ENCODE measurements at regions not wholly inside any gene's neighbourhood (a gene's known extent, or its start where the extent isn't known, plus 50 kb on each side); places are given as distances from the start of the nearest gene placed in this dataset.
"Not testable (repeated sequence)": the region's sequence is repeated elsewhere in the genome, so short reads cannot be mapped to it uniquely, and the experiment has no call there.

DNA sequence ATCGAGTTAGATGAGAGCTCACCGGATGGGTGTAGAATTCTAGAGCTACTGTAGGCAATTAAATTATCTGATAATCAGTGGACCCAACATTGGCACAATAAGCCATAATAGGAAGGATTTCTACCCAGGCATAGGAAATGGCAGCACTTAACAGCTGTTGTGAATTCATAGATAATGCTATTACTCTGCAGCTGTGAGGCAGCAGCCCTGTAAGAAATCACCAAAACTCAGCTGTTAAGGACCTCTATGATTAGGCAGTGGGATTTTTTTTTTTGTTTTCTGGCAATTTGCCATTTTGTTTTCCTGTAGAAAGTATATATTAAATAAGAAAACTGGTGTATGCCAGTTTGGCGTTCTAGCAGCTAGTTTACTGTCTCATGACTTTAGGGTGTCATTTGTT lies 609.1 kb upstream of the SLC35B3 start:
- DNase-seq: no peak

DNA sequence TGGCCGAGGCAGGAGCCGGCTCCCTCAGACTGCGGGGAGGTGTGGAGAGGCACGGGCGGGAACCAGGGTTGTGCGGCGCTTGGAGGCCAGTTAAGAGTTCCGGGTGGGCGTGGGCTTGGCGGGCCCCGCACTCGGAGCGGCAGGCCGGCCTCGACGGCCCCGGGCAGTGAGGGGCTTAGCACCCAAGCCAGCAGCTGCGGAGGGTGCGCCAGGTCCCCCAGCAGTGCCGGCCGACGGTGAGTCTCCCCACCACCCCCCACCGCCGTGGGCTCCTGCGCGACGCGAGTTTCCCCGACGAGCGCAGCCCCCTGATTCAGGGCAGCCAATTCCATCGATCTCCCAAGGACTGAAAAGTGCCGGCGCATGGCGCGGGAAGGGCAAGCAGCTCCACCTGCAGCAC lies 605.4 kb upstream of the SLC35B3 start:
- no peak for DNase-seq

DNA sequence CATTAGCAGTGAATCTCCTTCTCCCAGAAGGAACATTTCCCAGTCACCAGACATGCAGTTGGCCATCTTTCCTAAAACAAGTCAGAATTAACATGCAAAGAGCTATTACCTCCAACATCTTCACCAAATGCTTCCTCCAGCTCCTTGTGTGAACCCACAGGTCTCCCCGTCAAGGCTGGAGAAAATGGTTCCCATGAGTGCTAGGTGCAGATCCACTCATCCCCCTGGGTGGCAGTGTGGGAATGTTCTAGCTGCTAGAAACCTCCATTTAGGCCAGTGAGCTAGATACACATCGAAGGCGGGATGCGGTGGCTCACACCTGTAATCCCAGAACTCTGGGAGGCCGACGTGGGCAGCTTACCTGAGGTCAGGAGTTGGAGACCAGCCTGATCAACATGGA lies 603.9 kb upstream of the SLC35B3 start:
- DNase-seq: no peak

DNA sequence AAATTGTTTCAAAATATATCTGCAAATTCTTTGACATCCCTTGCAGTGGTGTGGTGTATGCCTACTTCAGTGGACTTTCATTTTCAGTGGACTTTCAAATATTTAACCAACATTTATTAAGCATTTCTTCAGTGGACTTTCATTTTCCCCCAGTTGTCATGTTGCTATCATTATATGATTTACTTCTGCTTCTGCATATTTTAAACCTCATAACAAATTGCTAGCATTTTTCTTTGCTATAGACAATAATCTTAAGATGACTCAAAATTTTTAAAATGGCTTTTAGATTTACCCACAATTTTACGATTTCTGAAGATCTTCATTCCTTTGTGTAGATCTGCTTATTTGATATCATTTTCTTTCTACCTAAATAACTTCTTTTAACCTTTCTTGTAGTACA lies 592.7 kb upstream of the SLC35B3 start:
- no peak for DNase-seq

DNA sequence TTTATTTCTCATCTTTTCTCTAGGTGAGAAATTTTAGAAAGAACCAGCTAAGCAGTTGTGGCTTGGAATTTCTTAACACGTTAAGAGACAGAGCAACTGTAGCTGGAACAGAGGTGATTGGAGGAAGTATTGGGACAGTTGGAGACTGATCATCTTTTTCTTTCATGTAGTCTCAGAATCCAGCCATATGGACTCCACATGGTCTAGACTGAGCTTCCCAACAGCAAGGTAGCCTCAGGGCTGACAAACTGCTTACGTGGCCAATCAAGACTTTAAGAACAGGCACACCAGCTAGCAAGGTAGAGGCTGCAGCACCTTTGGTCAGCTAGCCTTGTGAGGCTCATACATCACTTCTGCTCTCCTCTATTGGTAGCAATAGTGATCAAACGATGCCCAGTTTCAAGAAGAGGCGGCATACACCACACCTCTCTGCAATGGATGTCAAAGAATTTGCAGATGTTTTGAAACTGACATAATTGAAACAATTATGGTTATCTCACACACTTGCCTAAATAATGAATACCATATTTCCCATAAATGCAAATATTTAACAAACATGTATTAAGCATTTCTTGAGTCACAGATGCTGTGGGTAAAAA lies 590.5 kb upstream of the SLC35B3 start:
- no peak for DNase-seq

DNA sequence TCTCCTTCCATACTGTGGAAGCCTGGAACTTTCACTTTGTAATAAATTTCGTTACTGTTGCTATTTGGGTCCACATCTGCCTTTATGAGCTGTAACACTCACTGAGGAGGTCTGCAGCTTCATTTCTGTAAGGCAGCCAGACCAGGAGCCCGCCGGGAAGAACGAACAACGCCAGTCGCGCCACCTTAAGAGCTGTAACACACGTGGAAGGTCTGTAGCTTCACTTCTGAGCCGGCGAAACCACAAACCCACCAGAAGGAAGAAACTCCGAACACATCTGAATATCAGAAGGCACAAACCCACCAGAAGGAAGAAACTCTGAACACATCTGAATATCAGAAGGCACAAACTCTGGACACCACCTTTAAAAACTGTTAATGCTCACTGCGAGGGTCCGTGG lies 589.9 kb upstream of the SLC35B3 start:
- DNase-seq: no peak

DNA sequence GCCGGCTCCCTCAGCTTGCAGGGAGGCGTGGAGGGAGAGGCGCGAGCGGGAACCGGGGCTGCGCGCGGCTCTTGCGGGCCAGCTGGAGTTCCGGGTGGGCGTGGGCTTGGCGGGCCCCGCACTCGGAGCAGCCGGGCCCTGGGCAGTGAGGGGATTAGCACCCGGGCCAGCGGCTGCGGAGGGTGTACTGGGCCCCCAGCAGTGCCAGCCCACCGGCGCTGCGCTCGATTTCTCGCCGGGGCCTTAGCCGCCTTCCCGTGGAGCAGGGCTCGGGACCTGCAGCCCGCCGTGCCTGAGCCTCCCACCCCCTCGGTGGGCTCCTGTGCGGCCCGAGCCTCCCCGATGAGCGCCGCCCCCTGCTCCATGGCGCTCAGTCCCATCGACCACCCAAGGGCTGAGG lies 588.9 kb upstream of the SLC35B3 start:
- not testable (repeated sequence) for DNase-seq

DNA sequence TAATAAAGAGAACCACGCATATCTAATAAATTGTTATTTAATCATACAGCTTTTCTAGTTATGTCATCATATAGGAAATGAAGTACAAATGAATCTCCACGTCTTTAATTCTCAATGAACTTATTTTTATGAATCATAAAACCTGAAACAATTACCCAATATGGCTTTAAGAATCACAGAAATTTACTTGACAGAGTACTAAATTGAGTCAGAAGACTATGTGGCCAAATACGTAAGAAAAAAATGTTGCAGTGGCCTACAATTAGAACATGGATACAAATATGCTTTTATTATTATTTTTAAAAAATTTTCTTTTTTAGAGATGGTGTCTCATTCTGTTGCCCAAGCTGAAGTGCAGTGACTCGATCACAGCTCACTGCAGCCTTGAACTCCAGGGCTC lies 584.7 kb upstream of the SLC35B3 start:
- DNase-seq: no peak

DNA sequence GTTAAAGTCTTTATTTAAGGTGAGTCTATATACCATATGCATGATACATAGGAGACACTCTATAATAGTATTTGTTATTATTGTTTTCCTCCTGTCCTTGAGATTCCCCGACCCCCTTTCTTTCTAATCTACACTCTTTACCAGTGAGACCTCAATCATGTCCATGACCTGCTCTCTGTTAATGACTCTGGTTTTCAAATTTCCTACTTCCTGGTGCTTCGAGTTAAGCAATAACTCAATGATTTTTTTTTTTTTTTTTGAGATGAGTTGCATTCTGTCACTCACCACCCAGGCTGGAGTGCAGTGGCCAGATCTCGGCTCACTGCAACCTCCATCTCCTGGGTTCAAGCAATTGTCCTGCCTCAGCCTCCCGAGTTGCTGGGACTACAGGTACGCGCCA lies 574.6 kb upstream of the SLC35B3 start:
- no peak for DNase-seq

DNA sequence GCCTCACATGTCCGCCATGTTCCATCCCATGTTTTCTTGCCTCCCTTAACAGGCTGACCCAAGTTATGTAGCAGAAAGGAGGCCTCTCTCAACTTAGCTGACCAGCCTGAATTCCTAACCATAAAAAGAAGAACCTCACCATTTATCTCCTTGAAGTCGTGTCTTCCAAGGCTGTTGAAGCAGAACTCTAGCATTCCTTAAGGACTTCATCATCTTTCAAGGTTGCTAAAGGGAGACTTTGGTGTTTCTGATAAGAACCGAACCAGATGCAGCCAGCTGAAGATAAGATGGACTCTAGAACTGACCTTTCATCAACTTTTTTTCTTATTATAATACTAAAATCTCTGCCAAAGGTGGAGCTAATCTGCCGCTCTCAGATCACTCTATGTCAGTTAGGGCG lies 571.7 kb upstream of the SLC35B3 start:
- no peak for DNase-seq

DNA sequence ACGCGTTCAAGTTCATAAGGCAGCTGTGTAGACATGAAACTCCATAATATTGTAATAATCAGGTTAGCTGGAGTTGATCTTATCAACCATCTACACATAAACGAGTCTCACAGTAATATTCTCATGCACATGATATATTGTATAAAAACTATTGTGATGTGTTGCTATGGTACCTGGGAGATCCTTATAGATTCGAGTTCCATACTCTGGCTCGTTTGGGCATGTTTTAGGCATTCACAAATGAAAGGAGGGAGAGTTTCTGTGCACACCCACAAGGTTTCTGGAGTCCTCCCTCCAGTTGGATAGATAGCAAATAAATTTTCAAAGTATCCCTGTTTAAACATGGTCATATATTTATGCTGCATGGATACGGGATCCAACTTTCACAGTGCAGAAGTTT lies 567.5 kb upstream of the SLC35B3 start:
- DNase-seq: no peak

DNA sequence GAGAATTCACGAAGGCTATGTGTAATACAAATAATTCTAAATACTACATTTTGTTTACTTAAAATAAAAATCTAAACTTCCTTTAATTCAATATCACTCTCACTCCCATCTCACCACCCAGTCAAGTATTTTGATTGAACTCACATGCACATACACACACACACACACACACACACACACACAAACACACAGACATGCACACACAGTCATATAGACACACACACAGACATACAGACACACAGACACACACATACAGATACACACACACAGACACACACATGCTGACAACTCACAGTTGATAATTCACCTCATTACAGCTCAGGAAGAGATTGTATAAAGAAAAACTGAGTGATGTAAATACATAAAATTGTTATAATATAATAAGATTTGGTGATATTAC lies 559.8 kb upstream of the SLC35B3 start:
- no peak for DNase-seq

DNA sequence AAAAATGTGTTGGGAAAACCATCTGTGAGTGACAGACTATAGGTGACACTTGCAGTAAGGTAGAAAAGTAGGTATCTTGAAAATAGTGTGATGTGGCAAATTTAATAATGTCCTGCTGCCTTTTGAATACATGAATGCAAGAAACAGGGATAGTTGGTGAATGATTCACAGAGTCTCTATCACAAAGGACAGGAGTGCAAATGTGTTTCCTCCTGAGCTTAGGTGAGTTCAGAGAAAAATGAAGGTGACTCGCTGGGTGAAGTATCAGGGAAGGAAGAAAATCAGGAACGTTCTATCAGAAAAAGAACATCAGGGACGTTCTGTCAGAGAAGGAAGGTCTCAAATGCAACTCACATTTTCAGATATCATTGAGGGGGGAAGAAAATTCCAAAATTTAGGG lies 557.8 kb upstream of the SLC35B3 start:
- no peak for DNase-seq

DNA sequence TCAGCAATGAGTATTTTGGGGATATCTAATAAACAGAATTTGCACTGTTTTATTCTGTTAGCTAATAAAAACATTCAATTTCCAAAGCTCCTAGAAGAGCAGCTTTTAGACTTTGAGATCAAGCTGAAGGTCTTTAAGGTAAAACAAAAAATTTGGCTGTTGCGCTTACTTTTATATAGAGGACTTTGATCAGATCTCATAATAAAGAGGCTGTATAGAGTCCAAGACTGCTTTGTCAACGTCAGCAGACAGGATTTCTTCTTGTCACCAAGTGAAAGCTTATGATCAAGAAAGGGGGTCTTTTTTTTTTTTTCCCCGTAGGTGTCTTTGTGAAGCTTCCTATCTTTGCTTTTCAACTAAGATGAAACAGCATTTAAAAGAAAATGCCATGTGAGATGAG lies 556.5 kb upstream of the SLC35B3 start:
- no peak for DNase-seq

DNA sequence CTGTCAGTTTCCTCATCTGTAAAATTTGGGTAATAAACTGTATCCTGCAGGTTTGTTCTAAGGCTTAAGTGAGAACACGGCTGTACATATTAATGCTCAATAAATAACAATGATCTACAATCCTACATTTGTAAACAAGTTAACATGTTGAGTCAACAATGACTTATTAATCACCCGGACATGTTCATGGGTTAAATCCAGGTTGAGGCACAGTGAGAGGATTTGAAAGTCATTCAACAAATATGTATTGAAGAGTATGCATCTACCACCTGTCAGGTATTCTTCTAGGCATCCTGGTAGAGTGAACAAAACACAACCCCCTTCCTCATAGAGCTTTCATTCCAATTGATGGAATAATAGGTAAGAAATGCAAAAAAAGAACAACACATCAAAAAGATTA lies 554.7 kb upstream of the SLC35B3 start:
- DNase-seq: no peak

DNA sequence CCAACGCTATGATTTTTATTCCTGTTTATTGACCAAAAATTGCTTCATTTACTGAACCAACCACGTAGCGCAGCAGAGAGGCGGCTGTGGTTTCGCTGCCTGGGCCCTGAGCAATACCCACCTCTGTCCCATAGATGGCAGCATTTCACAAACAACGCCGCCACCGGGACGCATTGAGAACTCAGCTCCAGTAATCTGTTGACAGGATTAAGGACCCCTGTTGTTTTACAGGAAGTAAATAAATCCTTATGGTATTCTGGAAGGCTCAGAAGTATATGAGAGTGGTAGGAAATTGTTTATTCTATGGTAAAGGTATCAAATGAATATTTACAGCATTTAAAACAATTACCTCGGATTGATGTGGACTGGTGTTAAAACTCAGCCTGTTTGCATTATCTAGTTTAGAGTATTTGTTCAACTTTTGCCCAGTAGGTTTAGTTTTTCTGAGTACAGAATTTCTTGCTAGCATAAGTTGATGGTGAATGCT lies 547.9 kb upstream of the SLC35B3 start:
- DNase-seq: peak; percentile 49

DNA sequence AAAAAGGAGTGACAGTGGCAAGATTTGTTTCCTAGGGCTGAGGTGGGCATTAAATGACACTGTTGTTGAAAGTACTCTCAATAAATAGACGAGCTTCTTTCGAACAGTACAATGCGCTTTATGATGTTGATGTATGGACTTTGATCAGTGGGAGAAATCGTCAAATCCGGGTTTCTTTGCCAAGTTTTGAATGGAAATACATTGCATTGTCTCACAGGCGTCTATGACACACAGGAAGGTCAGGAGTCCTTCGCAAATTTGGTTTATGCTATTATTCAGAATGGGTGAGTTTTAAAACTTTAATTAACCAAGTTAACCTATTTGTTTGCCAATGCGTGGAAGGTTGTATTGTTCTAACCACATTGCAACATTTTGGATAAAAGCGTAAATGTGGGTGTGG lies 547.3 kb upstream of the SLC35B3 start:
- DNase-seq: no peak

DNA sequence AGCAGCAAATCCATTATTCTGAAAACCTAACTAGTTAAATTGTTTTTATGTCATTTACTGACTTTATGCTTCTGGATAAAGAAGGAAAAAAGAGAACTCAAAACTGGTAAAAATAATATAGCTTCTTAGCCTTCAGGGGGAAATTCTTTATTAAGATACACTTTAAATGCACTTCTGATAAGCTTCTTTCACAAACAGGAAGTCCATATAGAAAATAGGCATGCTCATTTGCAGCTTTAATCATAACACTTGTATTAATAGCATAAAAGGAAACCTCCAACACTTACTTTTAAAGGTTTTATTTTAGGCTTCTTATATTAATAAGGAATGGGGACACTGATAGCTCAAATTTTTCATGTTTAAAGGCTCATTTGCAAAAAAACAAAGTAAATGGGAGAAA lies 538.0 kb upstream of the SLC35B3 start:
- no peak for DNase-seq

DNA sequence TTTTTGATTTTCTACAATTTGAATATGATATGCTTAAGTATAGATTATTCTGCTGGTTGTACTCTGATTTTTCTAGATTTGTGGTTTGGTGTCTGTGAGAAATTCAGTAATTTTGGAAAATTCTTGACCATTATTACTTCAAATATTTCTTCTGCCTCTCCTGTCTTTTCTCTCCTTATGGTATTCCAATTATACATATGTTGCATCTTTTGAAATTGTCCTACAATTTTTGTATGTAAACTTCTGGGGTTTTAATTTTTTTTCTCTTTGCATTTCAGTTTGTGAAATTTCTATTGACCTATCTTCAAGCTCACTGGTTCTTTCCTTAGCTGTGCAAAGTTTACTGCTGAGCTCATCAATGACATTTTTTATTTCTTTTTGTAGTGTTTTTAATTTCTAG lies 534.4 kb upstream of the SLC35B3 start:
- DNase-seq: no peak

DNA sequence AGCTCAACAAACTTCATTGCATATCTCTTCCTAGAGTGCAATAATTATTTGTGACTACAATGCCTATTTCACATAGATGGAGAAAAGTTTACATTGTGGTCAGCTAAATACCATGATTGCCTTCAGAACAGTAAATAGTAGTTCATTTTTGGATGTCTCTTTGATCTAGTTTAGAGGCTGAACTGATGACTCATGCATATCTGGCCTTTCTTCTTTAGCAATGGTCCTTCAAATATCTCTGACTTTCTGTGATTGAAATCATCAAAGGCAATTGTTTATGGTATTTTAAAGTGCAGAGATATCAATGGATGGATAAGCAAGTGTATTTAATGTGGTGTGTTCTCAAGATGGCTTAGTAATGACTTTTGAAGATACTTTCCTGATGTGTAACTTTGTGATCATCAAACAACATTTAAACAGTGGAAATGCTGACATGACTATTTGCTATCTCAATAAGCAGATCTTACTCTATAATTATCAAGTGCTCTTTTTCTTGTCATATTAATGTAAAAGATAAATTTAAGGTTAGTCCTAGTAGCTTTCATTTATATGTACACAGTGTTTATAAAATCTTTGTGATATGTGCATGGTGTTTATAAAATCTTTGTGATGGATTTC lies 523.7 kb upstream of the SLC35B3 start:
- DNase-seq: no peak

DNA sequence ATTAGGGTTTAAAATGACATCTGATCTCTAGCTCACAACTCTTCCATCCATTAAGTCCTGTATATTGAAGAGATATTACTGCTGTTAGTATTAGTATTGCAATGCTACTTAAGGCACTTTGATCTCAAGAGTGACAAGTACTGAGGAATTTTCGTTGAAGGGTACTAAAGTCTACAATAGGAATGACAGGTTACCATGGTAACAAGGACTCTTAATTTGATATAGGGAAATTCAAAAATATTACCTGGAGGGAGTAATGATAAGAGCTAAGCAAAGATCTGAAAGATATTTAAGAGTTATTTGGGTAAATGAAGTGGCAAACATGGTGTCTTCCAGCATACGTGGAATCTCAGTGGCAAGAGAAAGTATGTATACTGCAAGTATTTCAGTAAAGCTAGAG lies 518.0 kb upstream of the SLC35B3 start:
- no peak for DNase-seq

DNA sequence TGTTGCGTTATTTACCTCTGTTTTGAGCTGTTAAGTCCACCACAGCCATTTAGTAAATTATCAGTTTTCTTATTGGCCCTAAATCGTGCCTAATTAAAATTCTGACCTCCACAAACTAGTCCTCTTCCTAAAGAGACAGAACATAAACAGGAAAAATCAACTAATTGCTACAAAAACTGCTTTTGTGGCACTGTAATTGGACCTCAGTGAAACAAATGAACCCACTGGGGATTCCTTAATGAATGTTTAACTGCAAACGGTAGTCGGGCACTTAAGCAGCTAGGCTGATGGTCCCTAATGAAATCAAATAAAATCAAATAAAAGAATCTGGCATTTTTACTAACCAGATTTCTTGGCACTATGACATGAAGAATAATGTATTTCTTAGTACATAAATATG lies 513.4 kb upstream of the SLC35B3 start:
- no peak for DNase-seq

DNA sequence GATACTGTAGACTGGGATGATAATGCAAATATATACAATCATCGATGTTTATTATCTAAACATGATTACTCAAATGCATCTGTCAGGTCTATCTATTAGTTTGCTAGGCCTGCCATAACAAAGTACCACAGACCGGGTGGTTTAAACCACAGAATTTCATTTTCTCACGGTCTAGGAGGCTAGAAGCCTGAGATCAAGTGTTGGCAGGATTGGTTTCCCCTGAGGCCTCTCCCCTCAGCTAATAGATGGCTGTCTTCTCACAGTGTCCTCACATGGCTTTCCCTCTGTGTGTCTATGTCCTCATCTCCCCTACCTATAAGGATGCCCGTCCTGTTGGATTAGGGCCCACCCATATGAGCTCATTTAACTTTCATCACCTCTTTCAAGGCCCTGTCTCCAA lies 512.6 kb upstream of the SLC35B3 start:
- no peak for DNase-seq

DNA sequence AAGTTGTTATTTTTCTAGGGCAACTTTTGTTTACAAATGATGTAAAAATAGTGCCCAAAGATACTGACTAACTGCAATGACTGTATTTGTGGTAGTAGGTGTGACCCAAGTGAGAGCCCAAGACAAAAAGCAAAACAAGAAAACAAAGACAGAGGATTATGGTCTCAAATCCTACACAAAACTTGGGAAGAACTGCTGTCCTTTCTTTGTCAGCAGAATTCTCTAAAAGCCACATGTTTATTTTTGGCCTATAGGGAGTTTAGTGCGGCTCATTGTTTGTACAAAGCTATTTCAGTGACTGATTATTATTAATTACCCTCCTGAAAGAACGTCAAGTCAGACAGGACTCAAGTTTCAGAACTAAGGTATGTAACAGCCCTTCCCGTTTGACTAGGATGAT lies 509.2 kb upstream of the SLC35B3 start:
- no peak for DNase-seq

DNA sequence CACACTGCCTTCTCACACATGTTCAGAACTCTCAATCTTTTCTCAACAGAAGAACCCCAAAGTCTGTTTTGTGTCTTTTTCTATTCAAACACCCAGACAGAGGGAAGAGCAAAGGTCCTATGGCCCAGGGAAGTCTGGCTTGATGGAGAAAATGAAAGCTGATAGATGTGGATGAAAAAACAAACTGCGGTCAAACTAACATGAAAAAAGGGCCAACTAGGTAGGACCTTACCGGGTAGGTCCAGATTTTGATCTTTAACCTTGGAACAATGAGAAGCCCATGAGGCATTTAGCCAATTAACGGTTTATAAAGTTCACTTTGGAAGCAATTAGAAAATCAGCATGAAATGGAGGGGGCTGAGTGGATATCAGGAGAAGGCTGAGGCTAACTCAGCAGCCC lies 507.7 kb upstream of the SLC35B3 start:
- DNase-seq: no peak
